ENCODE measurements at regions not wholly inside any gene's neighbourhood (a gene's known extent, or its start where the extent isn't known, plus 50 kb on each side); places are given as distances from the start of the nearest gene placed in this dataset.

GRCh38 chr12:24479131-24479530 is 469.8 kb downstream of the BCAT1 start:
- TF ChIP-seq CTCF (IDR thresholded peaks at IDR 0.05), result no peak
- no peak for TF ChIP-seq POLR2A (IDR thresholded peaks at IDR 0.05)
- H3K36me3 ChIP-seq, result no peaks in the 10 kb centered on the region
- H3K27me3 ChIP-seq, result no peaks in the 10 kb centered on the region
- DNase-seq, result no peak
- H3K4me1 ChIP-seq, result no peaks in the 10 kb centered on the region
- H3K27ac ChIP-seq, result no peak overlapping the region
- H3K4me3 ChIP-seq, result no peak overlapping the region
- no peaks in the 10 kb centered on the region for H3K9me3 ChIP-seq

GRCh38 chr12:24478254-24478653 is 470.6 kb downstream of the BCAT1 start:
- H3K9me3 ChIP-seq, result no peaks in the 10 kb centered on the region
- H3K27ac ChIP-seq, result no peak overlapping the region
- TF ChIP-seq CTCF (IDR thresholded peaks at IDR 0.05) (no peak), POLR2A (IDR thresholded peaks at IDR 0.05) (no peak)
- no peaks in the 10 kb centered on the region for H3K27me3 ChIP-seq
- no peak for DNase-seq
- H3K4me1 ChIP-seq, result no peaks in the 10 kb centered on the region
- H3K4me3 ChIP-seq, result no peak overlapping the region
- H3K36me3 ChIP-seq, result no peaks in the 10 kb centered on the region

- no peaks in the 10 kb centered on the region for H3K9me3 ChIP-seq
- DNase-seq, result no peak
- H3K27me3 ChIP-seq, result no peaks in the 10 kb centered on the region
- no peaks in the 10 kb centered on the region for H3K36me3 ChIP-seq
- H3K4me3 ChIP-seq, result no peak overlapping the region
- TF ChIP-seq POLR2A (IDR thresholded peaks at IDR 0.05) (no peak), CTCF (IDR thresholded peaks at IDR 0.05) (no peak)
- no peak overlapping the region for H3K27ac ChIP-seq
- H3K4me1 ChIP-seq, result no peaks in the 10 kb centered on the region
Observed at GRCh38 chr12:24476310-24476709, 472.6 kb downstream of the BCAT1 start.

GRCh38 chr12:24475337-24475736 is 473.6 kb downstream of the BCAT1 start:
- Histone ChIP-seq H3K4me3 (no peak overlapping the region), H3K4me1 (no peaks in the 10 kb centered on the region), H3K27me3 (no peaks in the 10 kb centered on the region), H3K36me3 (no peaks in the 10 kb centered on the region), H3K27ac (no peak overlapping the region), H3K9me3 (no peaks in the 10 kb centered on the region)
- TF ChIP-seq POLR2A (IDR thresholded peaks at IDR 0.05), result no peak
- no peak for TF ChIP-seq CTCF (IDR thresholded peaks at IDR 0.05)
- DNase-seq, result no peak

- DNase-seq, result no peak
- H3K27me3 ChIP-seq, result no peaks in the 10 kb centered on the region
- H3K9me3 ChIP-seq, result no peaks in the 10 kb centered on the region
- no peak overlapping the region for H3K27ac ChIP-seq
- no peak overlapping the region for H3K4me3 ChIP-seq
- H3K36me3 ChIP-seq, result no peaks in the 10 kb centered on the region
- TF ChIP-seq CTCF (IDR thresholded peaks at IDR 0.05), result no peak
- no peak for TF ChIP-seq POLR2A (IDR thresholded peaks at IDR 0.05)
- no peaks in the 10 kb centered on the region for H3K4me1 ChIP-seq
Observed at GRCh38 chr12:24473097-24473496, 475.8 kb downstream of the BCAT1 start.

- H3K4me3 ChIP-seq, result no peak overlapping the region
- no peaks in the 10 kb centered on the region for H3K9me3 ChIP-seq
- H3K27ac ChIP-seq, result no peak overlapping the region
- H3K36me3 ChIP-seq, result no peaks in the 10 kb centered on the region
- DNase-seq, result no peak
- H3K4me1 ChIP-seq, result no peaks in the 10 kb centered on the region
- TF ChIP-seq POLR2A (IDR thresholded peaks at IDR 0.05) (no peak), CTCF (IDR thresholded peaks at IDR 0.05) (no peak)
- no peaks in the 10 kb centered on the region for H3K27me3 ChIP-seq
Observed at GRCh38 chr12:24470050-24470449, 478.9 kb downstream of the BCAT1 start.
